Stimulated activated CD4-positive, alpha-beta T cell treated with anti-CD3 and anti-CD28 coated beads, Interleukin-4, amount 100 ng/mL, for 1 hour (primary cell): ENCODE measurements at regions not wholly inside any gene's neighbourhood (a gene's known extent, or its start where the extent isn't known, plus 50 kb on each side); places are given as distances from the start of the nearest gene placed in this dataset.
"Not testable (repeated sequence)": the region's sequence is repeated elsewhere in the genome, so short reads cannot be mapped to it uniquely, and the experiment has no call there.

Experiments
- DNase-seq: peaks from one replicate; pipeline ENCODE4 v3.0.0-alpha.2; 2020

DNA sequence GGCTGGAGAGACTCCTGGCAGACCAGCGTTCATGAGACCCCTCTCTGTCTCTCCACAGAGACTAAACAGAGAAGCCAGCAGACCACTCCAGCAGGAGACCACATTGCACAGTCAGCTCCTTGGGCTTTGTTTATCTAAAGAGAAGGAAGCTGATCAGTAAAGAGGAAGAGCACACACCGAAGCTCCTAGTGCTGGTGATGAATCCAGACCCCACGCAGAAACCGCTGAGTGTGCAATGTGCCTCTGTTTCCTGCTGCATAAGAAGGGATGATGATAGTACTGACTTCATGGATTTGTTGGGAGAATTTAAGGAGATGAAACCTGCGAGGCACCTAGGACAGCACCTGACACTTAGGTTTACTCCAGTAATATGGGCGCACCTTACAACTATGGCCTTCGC is 544.1 kb upstream of the ID2 start:
- DNase-seq, result no peak

GRCh38 chr2:8138525-8138922 is 543.3 kb upstream of the ID2 start:
- no peak for DNase-seq

DNA sequence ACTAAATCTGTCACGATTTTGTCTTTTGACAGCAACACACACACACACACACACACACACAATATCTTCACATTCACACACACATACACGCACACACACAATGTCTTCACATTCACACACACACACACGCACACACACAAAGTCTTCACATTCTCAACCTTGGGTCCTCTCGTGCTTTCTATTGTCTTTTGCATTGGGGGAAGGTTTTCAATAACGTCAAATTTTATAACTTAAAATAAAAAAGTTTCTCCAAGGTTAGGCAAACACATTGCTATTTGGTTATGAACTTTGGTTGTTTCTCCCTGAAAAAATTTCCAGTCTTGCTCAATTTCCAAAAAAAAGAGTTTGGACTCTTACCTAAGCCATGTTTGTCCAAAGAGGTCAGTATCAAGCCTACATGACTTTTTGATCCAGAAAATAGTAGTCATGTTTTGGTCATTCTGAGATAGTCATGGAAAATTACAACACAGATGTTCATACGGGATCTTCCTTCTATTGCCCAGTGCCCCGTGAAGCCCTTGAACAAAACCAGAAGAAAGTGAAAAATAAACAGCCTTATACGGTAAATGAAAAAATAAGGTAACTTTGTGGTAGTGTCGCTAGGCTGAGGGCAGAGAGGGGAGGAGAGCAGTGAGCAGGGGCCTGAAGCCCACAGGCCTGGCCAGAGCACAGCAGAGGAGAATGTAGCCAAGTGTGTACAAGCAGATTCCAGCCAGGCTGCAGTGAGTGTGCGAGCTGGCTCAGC is 542.8 kb upstream of the ID2 start:
- no peak for DNase-seq

GRCh38 chr2:8139668-8140200 is 542.1 kb upstream of the ID2 start:
- DNase-seq, result no peak

DNA sequence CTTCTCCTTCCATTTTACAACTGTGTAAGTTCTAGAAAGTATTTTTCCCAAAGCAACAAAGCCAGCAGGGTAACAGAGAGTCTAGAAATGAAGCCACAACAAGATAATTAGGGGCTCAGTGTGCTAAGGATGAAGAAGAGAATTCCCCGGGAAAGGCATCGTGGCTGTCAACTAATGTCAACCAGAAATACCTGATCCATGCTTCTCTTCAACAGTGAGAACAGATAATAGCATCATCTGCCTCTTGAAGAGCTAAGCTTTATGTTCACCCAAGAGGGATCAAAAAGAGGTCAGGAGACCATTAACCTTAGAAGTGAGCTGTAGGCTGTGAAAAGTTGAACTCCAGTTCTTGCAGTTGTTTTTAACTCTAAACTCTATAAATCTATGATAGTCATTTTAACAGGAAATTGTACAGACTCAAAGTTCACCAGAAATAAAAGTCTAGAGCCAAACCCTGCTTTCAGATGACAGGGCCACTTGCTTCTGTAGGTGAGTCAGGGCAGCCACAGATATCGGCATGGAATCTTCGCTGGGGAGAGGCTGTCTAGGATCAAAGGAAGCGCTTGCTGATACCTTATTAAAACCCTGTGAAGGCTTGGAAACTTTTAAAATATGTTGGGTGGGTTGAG is 540.7 kb upstream of the ID2 start:
- DNase-seq, result no peak

GRCh38 chr2:8141780-8142179 is 540.1 kb upstream of the ID2 start:
- no peak for DNase-seq

DNA sequence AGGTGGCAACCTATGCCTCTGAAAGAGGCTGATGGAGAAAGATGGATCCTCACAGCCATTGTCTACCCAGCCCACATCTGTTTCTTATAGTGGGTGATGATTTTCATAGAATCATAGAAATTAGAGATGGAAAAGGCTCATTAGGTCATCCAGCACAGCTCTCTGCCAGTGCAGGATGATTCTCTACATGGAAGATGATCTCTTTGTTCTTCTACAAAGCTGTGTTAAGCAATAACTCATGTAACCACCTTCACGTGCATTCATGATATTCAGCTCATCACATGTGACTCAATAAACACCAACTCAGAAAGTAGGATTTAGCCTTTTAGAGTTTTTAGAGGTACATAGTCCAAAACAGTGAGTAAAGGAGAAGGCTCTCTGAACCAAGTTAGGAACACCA is 539.4 kb upstream of the ID2 start:
- DNase-seq, result no peak

DNA sequence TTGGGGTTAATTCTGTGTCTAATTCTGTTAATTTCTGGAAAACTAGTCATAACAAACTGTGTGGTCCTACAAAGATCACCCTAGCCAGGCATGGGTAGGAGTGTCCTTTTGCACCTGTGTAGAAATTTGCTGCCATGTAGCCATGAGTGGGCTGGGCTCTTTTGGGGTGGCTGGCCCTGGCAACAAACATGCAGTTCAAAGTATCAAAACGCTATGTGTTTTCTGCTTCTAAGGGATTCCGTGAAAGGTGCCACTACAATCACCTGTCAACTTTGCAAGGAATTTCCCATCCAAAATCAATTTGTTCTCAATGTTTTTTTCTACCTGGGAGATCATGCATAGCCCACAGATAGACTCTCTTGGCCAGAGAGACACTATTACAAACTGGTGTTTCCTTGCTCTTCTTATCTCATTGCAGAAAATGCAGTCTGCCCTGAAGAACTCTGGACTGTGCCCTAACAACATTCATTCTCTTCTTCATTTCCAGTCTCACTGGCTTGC is 537.7 kb upstream of the ID2 start:
- DNase-seq, result no peak

DNA sequence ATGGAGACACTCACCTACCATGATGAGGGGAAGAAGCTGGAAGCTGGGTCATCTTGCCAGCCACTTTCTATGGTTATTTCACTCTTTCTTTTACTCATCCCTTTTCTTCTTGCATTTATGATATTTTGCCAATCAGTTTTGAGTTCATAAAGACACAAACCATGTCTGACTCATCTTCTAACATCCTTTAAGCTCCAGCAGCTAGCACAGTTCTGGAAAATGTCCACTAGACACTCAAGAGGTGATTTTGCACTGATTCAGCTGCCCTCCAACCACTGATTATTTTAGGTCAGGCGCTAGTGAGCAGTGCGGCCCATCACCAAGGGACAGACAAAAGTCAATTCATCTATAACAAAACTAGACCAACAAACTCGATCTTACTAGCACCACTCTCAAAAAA is 537.1 kb upstream of the ID2 start:
- DNase-seq, result no peak

DNA sequence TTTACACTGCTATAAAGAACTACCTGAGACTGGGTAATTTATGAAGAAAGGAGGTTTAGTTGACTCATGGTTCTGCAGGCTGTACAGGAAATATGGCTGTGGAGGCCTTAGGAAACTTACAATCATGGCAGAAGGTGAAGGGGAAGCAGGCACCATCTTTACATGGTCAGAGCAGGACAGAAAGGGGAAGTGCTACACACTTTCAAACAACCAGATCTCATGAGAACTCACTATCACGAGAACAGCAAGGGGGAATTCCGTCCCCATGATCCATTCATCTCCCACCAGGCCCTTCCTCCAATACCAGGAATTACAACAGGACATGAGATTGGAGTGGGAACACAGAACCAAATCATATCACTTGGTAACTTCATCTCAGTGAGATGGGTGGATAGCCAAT is 536.5 kb upstream of the ID2 start:
- DNase-seq, result not testable (repeated sequence)

DNA sequence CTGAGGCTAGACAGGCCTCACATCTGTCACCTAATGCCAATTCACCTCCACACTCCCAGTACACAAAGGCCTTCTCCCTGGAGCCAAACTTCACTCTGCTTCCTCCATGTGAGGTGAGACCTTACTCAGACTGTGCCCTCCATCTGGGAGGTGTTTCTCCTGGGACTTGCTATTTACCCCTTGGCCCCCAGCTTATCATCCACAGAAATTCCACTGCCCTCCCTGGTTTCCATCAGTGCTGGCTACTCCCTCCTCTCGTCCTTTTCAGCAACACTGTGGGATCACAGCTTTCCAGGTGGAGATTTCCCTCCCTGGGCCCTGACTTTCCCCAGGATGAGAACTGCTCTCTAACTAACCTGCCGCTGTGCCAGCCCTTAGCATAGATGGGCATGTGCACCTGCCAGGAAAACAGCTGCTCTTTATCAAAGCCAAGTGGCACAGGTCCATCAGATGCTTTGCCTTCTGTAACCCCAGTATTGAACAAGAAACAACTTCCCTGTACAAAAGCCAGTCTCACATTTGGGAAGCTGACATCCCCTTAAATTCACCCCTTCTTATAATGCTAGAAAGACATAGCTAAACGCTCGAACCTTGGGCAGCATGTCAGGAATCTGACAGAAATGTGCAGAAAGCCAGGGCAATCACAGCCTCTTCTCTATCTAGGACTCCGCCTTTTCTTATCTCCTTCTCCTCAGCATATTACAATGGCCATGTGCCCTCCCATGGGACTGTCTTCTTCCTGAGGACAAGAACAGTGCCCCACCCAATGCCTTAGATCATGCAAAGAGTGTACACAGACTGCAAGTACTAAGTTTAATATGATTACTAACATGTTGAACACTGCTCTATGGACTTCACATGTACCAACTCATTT is 535.5 kb upstream of the ID2 start:
- DNase-seq, result no peak

- DNase-seq, result no peak
These were observed 533.4 kb upstream of the ID2 start for GRCh38 chr2:8148260-8149006.

DNA sequence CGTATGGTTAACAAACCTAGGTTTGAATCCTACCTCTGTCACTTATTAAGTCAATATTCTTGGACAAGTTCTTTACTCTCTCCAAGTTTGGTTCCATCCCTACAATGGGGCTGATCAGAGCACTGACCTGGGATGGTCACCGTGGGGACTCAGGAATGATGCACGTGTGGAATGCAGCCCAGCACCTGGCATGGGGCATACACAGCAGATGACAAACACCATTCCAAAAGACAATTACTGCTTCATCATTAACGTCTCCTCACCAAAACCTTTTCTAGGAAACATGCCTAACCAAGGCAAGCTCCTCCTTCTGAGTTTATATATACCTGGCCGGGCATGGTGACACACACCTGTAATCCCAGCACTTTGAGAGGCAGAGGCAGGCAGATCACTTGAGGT is 532.9 kb upstream of the ID2 start:
- no peak for DNase-seq

DNA sequence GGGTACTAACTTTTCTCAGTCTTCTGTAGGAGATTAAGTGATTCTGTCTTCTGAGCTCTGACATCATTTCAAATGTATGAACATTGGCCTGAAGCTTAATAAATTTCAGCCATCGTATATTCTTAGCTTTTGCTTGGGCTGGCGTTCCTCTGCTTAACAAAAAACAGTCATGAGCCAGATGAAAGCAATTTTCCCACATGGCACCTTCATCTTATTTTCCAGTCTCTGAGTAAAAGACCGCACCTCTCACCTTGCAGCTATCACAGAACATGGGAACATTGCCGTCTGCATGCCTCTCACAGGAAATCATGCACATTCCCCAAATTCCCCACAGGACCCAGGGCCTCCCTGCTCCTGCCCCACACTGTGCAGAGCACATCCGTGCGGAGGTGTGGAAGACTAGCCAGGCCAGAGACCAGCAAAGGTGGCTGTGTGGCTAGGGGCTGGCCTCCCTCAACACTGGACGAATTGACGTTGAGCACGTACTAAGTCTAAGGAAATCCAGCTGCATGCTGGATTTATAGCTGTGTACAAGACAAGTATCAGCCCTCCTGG is 531.8 kb upstream of the ID2 start:
- DNase-seq, result no peak

GRCh38 chr2:8151888-8152287 is 530.0 kb upstream of the ID2 start:
- no peak for DNase-seq

DNA sequence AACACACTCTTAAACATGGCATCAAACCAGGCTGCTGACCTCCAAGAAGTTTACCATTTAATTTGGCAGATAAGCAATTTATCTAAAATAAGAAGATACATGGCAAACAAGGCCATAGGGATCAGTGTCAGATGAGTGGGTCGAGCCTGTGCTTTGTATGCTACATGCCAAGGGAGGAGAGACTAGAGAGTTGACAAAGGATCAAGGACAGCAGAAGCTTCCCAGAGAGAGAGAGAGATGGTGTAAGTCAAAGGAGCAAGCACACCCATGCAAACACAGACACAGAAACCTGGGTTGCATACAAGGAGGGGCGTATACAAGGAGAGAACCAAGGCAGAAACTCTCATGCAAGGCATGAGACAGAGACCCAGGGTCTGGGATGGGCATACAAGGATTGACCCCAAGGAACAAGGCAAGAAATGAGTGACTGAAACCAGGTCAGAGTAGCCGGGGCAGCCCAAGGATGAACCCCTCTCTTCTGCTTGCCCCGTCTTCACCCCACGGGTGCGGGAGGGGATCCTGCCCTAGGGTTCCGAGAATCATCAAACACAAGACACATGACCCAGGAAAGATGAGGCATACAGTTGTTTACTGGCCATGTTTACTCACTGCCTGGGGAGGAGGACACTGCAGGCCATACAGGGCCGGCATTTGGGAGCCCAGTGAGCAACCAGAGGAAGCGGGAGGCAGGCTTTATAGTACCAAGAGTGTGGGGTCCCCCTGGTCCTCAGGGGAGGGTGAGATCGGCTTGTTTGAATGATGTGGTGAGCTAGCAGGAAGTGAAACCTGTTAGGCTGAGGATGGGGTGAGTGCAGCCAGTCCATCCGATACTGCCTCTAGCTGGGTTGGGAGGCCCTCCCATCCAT is 529.2 kb upstream of the ID2 start:
- DNase-seq, result no peak

GRCh38 chr2:8153258-8153718 is 528.6 kb upstream of the ID2 start:
- DNase-seq, result no peak

DNA sequence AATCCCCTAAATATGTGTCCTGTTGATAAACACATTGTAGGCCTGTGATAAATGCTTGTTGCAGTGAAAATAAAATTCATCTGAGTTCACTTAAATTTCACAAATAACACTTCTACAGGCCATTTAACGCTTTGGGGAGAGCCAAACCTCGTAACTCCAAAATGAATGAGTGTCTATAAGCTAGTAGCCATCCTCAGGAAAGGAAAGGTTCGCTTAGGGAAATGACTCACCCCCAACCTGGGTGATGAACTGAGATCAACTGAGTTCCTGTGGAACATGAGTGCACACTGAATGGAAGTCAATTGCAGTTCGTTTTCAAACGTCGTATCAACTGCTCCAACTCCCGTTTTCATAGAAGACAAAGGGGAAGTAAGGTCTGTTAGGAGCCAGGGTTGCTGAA is 527.6 kb upstream of the ID2 start:
- no peak for DNase-seq

DNA sequence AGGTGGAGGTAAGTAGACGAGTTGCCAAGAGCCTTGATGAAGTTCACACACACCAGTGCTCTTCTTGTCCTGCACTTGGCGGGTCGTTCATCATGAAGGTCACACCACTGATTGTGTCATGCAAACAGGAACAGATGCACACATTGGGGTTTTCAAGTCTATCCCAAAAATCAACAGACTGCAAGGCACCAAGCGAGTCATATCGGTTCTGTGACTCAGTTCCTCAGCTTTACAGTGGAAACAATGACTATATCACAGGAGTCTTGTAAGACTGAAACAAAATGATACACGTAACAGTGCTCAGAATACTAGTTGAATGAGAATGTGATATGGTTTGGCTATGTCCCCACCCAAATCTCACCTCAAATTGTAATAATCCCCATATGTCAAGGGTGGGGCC is 526.9 kb upstream of the ID2 start:
- peak; percentile 24 for DNase-seq

- no peak for DNase-seq
These were observed 524.0 kb upstream of the ID2 start for GRCh38 chr2:8157621-8158430.
